Calu3 (cell line): ENCODE measurements at regions not wholly inside any gene's neighbourhood (a gene's known extent, or its start where the extent isn't known, plus 50 kb on each side); places are given as distances from the start of the nearest gene placed in this dataset.

Experiments used
- BruUV-seq: library from RNA; stranded (reverse); fragments of 400-500 nt; replicated peaks from 2 replicates; lab custom pipeline; 2021; lab: Mats Ljungman, UMichigan
- CTCF ChIA-PET: fragments of 300-600 bp; sonication (Branson Sonifier 250); formaldehyde crosslinking; loops from one replicate; lab custom pipeline; 2022; ENCODE audit warnings: antibody characterized with exemption; lab: Charles Lee
- DNase-seq: peaks from one replicate; pipeline ENCODE4 v3.0.0; 2022
- H3K27ac Mint-ChIP-seq: one replicate; pipeline ENCODE4 v1.8.0; 2022; ENCODE audit warnings: mixed read lengths; ENCODE audit not compliant: unreplicated experiment
- H3K27me3 Mint-ChIP-seq: one replicate; pipeline ENCODE4 v1.8.0; 2022; ENCODE audit warnings: mixed read lengths; ENCODE audit not compliant: unreplicated experiment
- H3K36me3 Mint-ChIP-seq: one replicate; pipeline ENCODE4 v1.8.0; 2022; ENCODE audit warnings: mild to moderate bottlenecking, moderate library complexity, mixed read lengths; ENCODE audit not compliant: insufficient read depth, unreplicated experiment
- H3K4me1 Mint-ChIP-seq: one replicate; pipeline ENCODE4 v1.8.0; 2022; ENCODE audit warnings: mild to moderate bottlenecking, low read depth, mixed read lengths; ENCODE audit not compliant: unreplicated experiment
- H3K4me3 Mint-ChIP-seq: one replicate; pipeline ENCODE4 v1.8.0; 2022; ENCODE audit warnings: mild to moderate bottlenecking, low read depth, moderate library complexity, mixed read lengths; ENCODE audit not compliant: unreplicated experiment
- H3K9me3 Mint-ChIP-seq: one replicate; pipeline ENCODE4 v1.8.0; 2022; ENCODE audit warnings: low read depth, mixed read lengths; ENCODE audit not compliant: unreplicated experiment
- intact Hi-C: fragments of 100-400 bp; cut with micrococcal nuclease; formaldehyde crosslinking; loops from one replicate; pipeline ENCODE4 v1.10.0; 2022; ENCODE audit not compliant: unreplicated experiment
- TF ChIP-seq, protein P1 (sequence below): fragments of 200-600 bp; IDR thresholded peaks from one replicate; pipeline ENCODE4 v1.8.0; 2022; ENCODE audit warnings: antibody characterized with exemption; ENCODE audit not compliant: unreplicated experiment

GRCh38 chr2:180601016-180601415 is 379.4 kb upstream of the UBE2E3 start:
- intact Hi-C loops: loop anchor here (5.0 kb wide), 1 partner anchor 161 kb away; no protein-coding TSS in a partner anchor
- TF ChIP-seq, protein P1, sequence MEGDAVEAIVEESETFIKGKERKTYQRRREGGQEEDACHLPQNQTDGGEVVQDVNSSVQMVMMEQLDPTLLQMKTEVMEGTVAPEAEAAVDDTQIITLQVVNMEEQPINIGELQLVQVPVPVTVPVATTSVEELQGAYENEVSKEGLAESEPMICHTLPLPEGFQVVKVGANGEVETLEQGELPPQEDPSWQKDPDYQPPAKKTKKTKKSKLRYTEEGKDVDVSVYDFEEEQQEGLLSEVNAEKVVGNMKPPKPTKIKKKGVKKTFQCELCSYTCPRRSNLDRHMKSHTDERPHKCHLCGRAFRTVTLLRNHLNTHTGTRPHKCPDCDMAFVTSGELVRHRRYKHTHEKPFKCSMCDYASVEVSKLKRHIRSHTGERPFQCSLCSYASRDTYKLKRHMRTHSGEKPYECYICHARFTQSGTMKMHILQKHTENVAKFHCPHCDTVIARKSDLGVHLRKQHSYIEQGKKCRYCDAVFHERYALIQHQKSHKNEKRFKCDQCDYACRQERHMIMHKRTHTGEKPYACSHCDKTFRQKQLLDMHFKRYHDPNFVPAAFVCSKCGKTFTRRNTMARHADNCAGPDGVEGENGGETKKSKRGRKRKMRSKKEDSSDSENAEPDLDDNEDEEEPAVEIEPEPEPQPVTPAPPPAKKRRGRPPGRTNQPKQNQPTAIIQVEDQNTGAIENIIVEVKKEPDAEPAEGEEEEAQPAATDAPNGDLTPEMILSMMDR: no peak
- no peak overlapping the region for H3K4me3 Mint-ChIP-seq
- H3K9me3 Mint-ChIP-seq: peaks cover 3% of the 10 kb centered on the region
- no peak overlapping the region for H3K27ac Mint-ChIP-seq
- no peaks in the 10 kb centered on the region for H3K27me3 Mint-ChIP-seq
- CTCF ChIA-PET: interaction anchor here (1.1 kb wide), 1 partner anchor 23 kb away, joined by 4 read pairs; no protein-coding TSS in a partner anchor
- no TSS peak for BruUV-seq
- no peak for DNase-seq
- H3K36me3 Mint-ChIP-seq: no peaks in the 10 kb centered on the region
- H3K4me1 Mint-ChIP-seq: no peaks in the 10 kb centered on the region

DNA sequence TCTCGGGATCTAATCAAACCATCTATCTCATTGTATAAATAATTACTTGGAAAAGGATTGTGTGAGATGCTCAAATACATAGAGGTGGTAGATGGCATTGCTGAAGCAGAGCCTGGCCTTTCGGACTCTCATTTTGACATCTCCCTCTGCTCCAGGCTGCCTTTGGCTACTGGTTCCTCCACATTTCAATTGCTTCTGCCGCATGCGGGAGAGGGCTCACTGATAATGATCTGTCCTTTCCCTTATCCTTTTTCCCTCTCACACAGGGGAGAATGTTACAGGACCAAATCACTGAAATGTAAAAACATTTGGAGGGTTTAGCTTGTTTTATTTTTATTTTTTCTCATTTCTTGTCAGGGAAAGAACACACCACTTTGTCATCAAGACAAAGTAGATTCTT is 380.6 kb upstream of the UBE2E3 start:
- H3K36me3 Mint-ChIP-seq: no peaks in the 10 kb centered on the region
- no peaks in the 10 kb centered on the region for H3K27me3 Mint-ChIP-seq
- no peak for DNase-seq
- H3K4me1 Mint-ChIP-seq: no peaks in the 10 kb centered on the region
- BruUV-seq: no TSS peak
- CTCF ChIA-PET: interaction anchor here (0.6 kb wide), 1 partner anchor 381 kb away, joined by 3 read pairs; the partner anchor contains the start of gene UBE2E3
- no peak overlapping the region for H3K4me3 Mint-ChIP-seq
- no peak overlapping the region for H3K27ac Mint-ChIP-seq
- intact Hi-C loops: loop anchor here (5.0 kb wide), 1 partner anchor 162 kb away; no protein-coding TSS in a partner anchor
- peaks cover 4% of the 10 kb centered on the region for H3K9me3 Mint-ChIP-seq
- TF ChIP-seq, protein P1: no peak

DNA sequence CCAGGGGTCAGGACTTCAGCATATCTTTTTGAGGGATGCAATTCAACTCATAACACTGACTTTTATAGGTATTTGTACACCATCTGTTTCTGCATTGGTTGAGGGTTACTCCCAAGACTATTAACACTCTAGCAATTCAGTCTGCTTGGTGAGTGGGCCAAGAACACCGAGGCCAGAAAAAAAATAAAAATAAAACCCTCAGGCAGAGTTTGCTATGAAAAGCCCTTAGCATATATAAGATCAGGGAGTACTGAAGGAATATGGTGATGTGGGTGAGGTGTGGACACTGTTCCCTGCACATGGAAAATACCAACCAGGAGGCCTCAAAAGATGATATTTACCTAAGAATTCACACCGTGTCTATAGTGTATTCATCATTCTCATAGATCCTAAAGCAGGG is 383.2 kb upstream of the UBE2E3 start:
- CTCF ChIA-PET: no interaction called here
- H3K4me3 Mint-ChIP-seq: no peak overlapping the region
- no peaks in the 10 kb centered on the region for H3K27me3 Mint-ChIP-seq
- H3K9me3 Mint-ChIP-seq: peaks cover 4% of the 10 kb centered on the region
- H3K4me1 Mint-ChIP-seq: no peaks in the 10 kb centered on the region
- H3K36me3 Mint-ChIP-seq: no peaks in the 10 kb centered on the region
- DNase-seq: no peak
- no TSS peak for BruUV-seq
- intact Hi-C loops: no loop called here
- TF ChIP-seq, protein P1: no peak
- H3K27ac Mint-ChIP-seq: no peak overlapping the region

DNA sequence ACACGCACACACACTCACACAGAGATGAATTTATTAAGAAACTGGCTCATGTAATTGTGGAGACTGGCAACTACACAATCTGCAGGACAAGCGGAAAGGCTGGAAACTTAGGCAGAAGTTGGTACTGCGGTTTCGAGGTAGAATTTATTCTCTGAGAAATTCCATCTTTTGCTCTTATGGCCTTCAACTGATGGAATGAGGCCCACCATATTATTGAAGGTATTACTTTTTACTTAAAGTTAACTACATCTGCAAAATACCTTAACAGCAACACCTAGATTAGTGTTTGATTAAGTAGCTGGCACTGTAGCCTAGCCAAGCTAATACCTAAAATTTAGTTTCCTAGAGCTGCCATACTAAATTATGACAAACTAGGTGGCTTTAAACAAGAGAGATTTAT is 384.0 kb upstream of the UBE2E3 start:
- no peak for DNase-seq
- H3K4me1 Mint-ChIP-seq: no peaks in the 10 kb centered on the region
- BruUV-seq: no TSS peak
- H3K36me3 Mint-ChIP-seq: no peaks in the 10 kb centered on the region
- intact Hi-C loops: no loop called here
- no peak overlapping the region for H3K27ac Mint-ChIP-seq
- peaks cover 4% of the 10 kb centered on the region for H3K9me3 Mint-ChIP-seq
- TF ChIP-seq, protein P1: no peak
- no peaks in the 10 kb centered on the region for H3K27me3 Mint-ChIP-seq
- CTCF ChIA-PET: no interaction called here
- no peak overlapping the region for H3K4me3 Mint-ChIP-seq
